ENCODE measurements at regions not wholly inside any gene's neighbourhood (a gene's known extent, or its start where the extent isn't known, plus 50 kb on each side); places are given as distances from the start of the nearest gene placed in this dataset.

- TF ChIP-seq CTCF (IDR thresholded peaks at IDR 0.05) (no peak), ZFX (IDR thresholded peaks at IDR 0.05; ENCODE audit: borderline replicate concordance) (no peak)
These were observed 194.3 kb downstream of the PTEN start for GRCh38 chr10:88057720-88058119.

Measured in 22Rv1 (cell line).